Hematopoietic multipotent progenitor cell treated with erythropoietin and hydrocortisone succinate and interleukin-3 and kit ligand, for 8 days (in vitro differentiated cells): ENCODE measurements at regions not wholly inside any gene's neighbourhood (a gene's known extent, or its start where the extent isn't known, plus 50 kb on each side); places are given as distances from the start of the nearest gene placed in this dataset.
"Not testable (repeated sequence)": the region's sequence is repeated elsewhere in the genome, so short reads cannot be mapped to it uniquely, and the experiment has no call there.

ENCODE experiments used
- DNase-seq: peaks from one replicate; pipeline ENCODE4 v3.0.0-alpha.2; 2015

GRCh38 chr5:54820346-54821134 is 164.9 kb downstream of the ESM1 start:
- DNase-seq = no peak

DNA sequence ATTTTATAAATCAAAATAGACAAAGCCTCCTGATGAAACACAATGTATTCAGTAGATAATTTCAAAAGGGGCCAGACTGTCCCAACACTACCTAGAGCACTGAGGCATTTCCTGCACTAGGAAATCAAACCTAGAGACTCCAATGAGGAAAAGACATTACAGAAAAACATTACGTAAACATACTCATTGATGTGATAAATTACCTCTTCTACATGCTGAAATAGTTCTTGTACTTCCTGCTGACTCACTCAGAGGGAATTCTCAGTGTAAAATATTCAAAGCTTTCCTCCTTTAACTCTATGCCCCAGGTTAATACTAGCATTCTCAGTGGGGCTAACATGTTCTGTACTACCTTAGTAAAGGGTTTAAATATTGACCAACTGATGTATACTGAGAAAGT is 178.0 kb downstream of the ESM1 start:
- DNase-seq = no peak

DNA sequence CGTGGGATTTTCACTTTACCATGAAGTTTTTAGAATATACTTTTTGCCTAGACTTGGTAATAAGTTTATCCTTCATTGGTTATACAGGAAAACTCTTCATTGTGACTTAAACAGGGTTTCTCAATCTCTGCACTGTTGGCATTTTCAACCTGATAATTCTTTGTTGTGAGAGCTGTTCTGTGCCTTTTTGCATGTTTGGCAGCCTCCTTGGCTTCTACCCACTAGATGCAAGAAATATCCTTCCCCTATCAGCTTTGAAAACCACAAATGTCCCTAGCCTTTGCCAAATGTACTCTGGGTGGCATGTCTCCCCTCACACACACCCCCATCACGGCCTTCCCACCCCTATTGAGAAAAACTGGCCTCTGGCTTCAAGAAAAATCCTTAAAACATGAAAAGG is 180.9 kb downstream of the ESM1 start:
- no peak for DNase-seq

DNA sequence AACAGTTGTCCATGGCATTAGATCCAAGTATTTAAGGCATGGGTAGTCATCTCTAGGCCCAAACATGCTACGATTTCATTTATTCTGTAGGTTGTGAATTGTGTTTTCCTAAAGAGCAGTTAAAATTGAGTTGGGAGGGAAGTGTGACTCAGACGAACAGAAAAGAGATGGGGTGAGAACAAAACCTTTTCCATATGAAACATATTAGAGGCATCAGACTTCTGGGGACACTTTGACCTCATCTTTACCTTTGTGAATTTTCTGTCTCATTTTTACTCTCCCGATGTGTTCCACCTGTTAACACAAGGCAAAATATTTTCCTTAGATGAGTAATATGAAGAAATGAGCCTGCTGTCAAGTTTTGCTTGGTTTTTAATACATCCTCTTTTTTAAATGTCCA is 181.3 kb downstream of the ESM1 start:
- no peak for DNase-seq

DNA sequence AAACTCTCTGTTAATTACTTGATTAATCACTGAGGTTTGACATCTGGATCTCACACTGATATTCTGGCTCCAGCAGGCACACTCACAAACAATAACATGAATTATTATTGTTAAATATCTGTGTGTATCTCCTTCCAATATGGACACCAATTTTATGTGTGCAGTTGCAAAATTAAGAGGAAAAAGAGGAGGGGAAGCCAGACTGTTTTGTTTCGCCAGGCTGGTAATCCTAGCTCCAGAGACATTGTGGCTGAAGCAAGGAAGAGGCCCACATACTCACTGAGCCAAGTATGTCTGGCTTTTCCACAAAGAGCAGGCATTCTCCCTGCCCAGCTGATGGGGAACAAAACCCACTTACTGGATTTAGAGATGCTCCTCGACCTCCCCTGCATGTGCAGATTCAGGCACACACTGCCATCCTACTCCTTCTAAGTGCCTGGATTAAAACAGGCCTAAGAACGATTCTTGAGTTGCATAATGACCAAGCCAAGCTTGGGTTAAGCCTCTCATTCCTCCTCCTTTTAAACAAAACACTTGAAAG is 181.9 kb downstream of the ESM1 start:
- no peak for DNase-seq

GRCh38 chr5:54799645-54800044 is 185.7 kb downstream of the ESM1 start:
- no peak for DNase-seq

DNA sequence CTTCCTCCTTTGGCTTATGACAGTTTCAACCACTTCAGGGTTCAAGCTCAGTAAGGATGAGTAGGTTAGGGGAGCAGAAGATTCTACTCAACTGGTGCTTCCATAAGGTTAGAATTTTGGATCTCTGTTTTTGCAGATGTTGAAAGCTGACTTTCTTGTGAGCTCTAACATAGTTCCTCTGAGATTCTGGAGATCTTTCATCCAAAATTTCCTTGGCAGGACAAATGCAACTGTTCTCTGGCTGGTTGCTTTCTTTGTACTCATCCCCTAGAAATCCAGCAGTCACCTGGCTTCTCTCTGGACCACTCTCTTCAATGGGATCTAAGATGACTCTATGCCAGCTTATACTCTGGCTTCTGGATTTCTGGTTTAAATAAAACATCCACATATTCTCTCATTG is 189.6 kb downstream of the ESM1 start:
- no peak for DNase-seq

GRCh38 chr5:54795284-54795683 is 190.1 kb downstream of the ESM1 start:
- DNase-seq = no peak

- DNase-seq = no peak
Measured at GRCh38 chr5:54794135-54794975, 191.0 kb downstream of the ESM1 start.

GRCh38 chr5:54793468-54794134 is 191.8 kb downstream of the ESM1 start:
- DNase-seq = no peak

DNA sequence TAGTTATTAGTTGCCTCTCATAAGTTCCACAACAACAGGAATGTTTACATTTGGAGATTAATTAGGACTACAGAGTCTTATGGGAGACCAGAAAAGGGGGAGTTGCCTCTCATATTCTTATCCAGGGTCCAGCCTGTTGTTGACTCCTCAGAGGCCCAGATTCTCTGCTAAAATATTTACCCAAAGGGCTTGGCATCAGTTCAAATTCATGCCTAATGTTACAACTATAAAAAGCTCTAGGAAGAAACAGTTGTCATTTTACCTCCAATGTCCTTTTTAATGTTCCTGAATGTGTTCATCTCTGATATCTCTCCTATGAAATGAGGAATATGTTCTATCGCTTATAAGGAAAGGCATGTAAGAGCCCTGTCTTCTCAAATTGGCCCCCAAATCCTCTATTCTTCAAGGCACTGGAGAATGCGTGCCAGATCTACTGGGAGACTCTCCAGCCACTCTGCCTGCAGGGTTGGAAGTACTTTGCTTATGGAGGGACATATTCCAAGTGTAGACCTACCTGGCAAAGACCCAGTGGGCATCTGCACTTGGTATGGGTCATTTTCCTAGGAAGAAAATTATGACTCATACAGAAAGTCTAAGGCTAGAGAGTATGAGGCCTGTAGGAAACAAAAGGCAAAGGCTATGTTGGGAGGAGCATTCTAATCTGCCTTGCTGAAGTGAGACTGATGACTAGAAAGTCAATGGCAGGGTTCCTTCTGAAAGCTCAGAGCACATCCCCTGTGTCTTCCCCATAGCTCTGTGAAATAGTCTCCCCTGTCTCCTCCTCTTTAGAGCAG is 192.6 kb downstream of the ESM1 start:
- no peak for DNase-seq

GRCh38 chr5:54787910-54788309 is 197.5 kb downstream of the ESM1 start:
- not testable (repeated sequence) for DNase-seq

- peak; percentile 76 for DNase-seq
Measured at GRCh38 chr5:54785729-54786591, 199.4 kb downstream of the ESM1 start.

DNA sequence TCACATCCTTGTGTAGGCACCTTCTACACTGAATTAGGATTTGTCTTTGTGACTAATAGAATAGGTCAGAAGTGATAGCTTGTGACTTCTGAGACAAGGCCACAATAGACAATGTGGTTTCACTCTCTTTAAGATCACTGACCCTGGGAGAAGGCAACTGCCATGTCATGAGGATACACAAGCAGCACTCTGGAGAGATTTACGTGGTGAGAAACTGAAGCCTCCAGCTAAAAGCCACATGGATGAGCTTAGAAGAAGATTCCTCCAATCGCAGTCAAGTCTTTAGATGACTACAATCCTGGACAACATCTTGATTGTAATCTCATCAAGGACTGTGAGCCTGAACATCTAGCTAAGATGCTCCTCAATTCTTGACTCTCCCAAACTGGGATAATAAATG is 206.6 kb downstream of the ESM1 start:
- no peak for DNase-seq

DNA sequence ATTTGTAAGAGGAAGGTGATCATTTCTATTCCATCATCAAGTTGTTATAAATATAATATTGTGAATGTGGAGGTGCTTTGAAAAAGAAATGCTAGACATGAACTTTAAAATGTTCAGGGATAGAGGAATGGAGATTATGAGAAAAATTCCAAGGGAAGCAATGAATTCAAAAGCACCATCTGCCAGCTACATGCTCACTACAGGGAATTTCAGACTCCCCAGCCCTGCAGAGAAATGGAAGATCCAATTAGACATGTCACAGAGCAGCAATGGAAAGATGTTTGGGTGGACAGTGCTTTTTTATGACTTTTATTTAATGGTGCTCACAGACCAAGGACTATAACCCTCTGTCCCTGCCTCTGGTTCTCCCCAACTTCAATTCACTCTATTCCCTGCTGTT is 209.7 kb downstream of the ESM1 start:
- DNase-seq = no peak

- peak; percentile 25 for DNase-seq
Measured at GRCh38 chr5:54774281-54775170, 210.9 kb downstream of the ESM1 start.

- no peak for DNase-seq
Measured at GRCh38 chr5:54772684-54773083, 212.7 kb downstream of the ESM1 start.

GRCh38 chr5:54772231-54772630 is 213.2 kb downstream of the ESM1 start:
- DNase-seq = no peak

DNA sequence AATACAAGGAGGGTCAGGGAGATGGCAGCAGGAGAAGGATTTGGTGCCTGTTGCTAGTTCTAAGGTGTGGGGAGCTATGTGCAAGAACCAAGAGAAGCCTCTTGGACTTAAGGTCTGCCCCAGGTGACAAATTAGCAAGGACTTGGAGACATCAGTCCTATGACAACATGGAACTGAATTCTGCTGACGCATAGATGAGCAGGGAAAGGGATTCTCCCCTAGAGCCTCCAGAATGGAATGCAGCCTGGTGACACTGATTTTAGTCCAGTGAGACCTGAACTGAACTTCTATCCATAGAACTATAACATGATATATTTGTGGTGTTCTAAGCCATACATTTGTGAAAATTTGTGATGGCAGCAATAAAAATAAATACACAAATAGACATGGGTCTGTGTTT is 215.6 kb downstream of the ESM1 start:
- no peak for DNase-seq

DNA sequence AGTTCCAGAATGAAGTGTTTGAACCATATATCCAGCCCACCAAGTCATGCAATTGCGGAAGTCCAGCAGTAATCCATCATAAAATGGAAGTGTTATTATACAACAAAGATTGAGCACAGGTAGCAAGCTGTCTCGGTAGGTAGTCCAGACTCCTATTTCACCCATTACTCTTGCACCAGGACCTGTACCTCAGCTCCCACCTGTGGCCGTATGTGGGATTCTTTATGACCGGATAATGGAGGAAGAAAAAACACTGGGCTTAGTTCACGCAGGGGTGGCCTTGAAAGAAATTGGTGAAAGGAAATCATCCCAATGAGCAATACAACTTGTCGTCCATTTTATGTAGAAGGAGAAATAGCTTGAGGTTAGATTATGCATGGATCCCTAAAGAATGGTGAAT is 216.3 kb downstream of the ESM1 start:
- no peak for DNase-seq

GRCh38 chr5:54766748-54767147 is 218.6 kb downstream of the ESM1 start:
- no peak for DNase-seq
